AG09309 (cell line): ENCODE measurements at regions not wholly inside any gene's neighbourhood (a gene's known extent, or its start where the extent isn't known, plus 50 kb on each side); places are given as distances from the start of the nearest gene placed in this dataset.

ENCODE experiments used
- DNase-seq: peaks from one replicate; pipeline ENCODE4 v3.0.0-alpha.2; 2010; ENCODE audit warnings: low read depth
- H3K4me3 ChIP-seq: 2 replicates; pipeline ENCODE4 v1.5.1; 2011; ENCODE audit warnings: mild to moderate bottlenecking, low read depth, low read length, moderate library complexity; ENCODE audit not compliant: control insufficient read depth
- CTCF ChIP-seq: IDR thresholded peaks from 2 replicates; pipeline ENCODE4 v1.5.1; 2011; ENCODE audit warnings: mild to moderate bottlenecking, low read depth, low read length, inconsistent platforms; ENCODE audit not compliant: insufficient read depth, control insufficient read depth; ENCODE audit errors: missing control alignments

DNA sequence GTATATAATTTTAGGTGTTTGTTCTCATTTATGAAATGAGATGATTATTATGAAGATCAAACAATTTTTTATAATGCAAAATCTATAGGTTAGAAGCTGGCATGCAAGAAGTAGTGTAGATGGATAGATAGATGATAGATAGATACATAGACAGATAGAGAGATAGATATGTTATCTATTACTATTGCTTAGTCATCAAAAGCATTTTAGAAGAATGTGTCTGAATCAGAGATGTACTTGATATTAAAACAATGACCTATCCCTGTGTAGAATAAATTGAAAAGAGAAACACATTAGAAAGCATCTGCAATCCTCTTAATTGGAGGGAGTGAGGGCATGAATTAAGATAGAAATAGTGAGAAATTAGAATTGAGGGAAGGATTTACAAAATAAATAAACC is 436.2 kb upstream of the NXPH2 start:
- no peak overlapping the region for H3K4me3 ChIP-seq
- no peak for DNase-seq
- TF ChIP-seq CTCF: no peak

DNA sequence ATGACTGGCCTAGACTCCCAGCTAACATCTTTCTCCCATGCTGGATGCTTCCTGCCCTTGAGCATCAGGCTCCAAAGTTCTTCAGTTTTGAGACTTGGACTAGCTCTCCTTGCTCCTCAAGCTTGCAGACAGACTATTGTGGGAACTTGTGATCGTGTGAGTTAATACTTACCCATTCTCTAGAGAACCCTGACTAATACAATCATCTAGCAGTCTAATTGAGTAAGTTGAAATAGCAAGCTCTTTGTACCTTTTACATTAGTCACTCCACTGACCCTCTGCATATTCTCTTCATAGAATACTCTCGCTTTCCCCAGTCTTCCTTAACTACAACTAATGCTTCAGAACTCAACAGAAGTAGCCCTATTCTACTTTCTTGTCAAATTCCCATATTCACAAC is 434.6 kb upstream of the NXPH2 start:
- DNase-seq: no peak
- TF ChIP-seq CTCF: no peak
- H3K4me3 ChIP-seq: no peak overlapping the region

DNA sequence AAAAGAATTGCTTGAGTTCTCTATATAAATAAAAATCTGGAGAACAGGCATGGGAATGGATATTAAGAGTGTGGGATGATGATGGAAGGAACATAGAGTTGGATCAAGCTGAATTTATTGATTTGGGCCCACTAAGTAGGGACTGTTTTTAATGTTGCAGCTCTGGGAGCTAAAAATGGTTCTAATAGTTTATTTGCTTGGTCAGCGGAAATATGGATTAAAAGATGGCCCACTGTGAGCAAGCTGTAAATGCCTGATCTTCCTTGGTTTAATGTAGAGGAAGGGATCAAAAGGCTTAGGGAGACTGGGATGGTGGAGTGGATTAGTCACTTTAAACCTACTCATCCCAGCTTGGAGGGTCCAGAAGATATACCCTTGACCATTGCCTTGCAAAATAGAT is 429.4 kb upstream of the NXPH2 start:
- H3K4me3 ChIP-seq: no peak overlapping the region
- no peak for DNase-seq
- no peak for TF ChIP-seq CTCF

DNA sequence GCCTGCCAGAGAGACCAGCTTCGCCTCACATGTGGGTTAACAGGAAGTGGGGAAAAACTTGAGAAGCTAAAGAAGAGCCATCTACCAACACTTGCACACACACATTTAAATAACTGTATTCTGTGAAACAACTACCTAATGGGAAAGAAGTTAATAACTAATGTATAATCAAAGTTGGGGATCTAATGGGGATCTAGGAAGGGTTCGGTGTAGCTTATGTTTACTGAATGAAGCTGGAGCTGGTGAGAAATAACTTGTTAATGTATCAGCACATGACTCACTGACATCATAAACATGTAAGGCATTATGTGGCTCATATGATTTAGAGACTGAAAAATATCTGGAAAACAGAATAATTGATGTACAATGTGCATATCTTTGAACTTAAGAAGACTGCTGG is 421.3 kb upstream of the NXPH2 start:
- no peak overlapping the region for H3K4me3 ChIP-seq
- no peak for DNase-seq
- no peak for TF ChIP-seq CTCF

- DNase-seq: no peak
- TF ChIP-seq CTCF: no peak
- H3K4me3 ChIP-seq: no peak overlapping the region
Measured at GRCh38 chr2:139196754-139197153, 416.6 kb upstream of the NXPH2 start.

DNA sequence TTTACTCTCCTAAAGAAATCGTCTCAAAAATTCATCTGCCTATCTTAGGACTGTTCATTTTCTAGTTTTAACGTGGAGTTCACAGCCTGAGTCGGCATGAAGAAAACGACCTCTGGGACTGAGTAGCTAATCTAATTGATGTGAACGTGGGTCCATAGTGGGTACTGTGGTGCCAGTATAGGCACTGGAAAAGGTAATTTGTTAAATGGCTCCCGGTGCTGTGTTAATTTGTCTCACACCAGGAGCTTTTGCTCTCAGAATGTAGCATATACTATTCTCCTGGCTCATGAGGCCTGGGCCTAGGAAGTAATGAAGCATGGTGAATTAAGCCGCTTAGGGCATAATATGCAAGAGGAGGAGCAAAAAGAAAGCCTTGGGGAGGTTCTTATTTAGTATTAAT is 414.4 kb upstream of the NXPH2 start:
- DNase-seq: no peak
- H3K4me3 ChIP-seq: no peak overlapping the region
- no peak for TF ChIP-seq CTCF

- H3K4me3 ChIP-seq: no peak overlapping the region
- no peak for TF ChIP-seq CTCF
- DNase-seq: no peak
Measured at GRCh38 chr2:139177041-139177440, 396.9 kb upstream of the NXPH2 start.
